Neural progenitor cell (in vitro differentiated cells): ENCODE measurements at regions not wholly inside any gene's neighbourhood (a gene's known extent, or its start where the extent isn't known, plus 50 kb on each side); places are given as distances from the start of the nearest gene placed in this dataset.
"Not testable (repeated sequence)": the region's sequence is repeated elsewhere in the genome, so short reads cannot be mapped to it uniquely, and the experiment has no call there.

ENCODE experiments used
- DNase-seq: peaks from one replicate; pipeline ENCODE4 v3.0.0-alpha.2; 2016; ENCODE audit warnings: low spot score
- H2AFZ ChIP-seq: fragments of 200-600 bp; sonication (generic); replicated peaks from 2 replicates; pipeline ENCODE4 v1.6.1; 2016; ENCODE audit warnings: antibody characterized with exemption
- H3F3A ChIP-seq: fragments of 200-600 bp; sonication (generic); 2 replicates; pipeline ENCODE4 v1.6.1; 2016; ENCODE audit warnings: antibody characterized with exemption, low read depth
- H3K27ac ChIP-seq: fragments of 200-600 bp; sonication (generic); 2 replicates; pipeline ENCODE4 v1.5.1; 2016; ENCODE audit warnings: mild to moderate bottlenecking
- H3K27me3 ChIP-seq: fragments of 200-600 bp; sonication (generic); 2 replicates; pipeline ENCODE4 v1.6.1; 2016; ENCODE audit warnings: mild to moderate bottlenecking, moderate library complexity
- H3K36me3 ChIP-seq: fragments of 200-600 bp; sonication (generic); 2 replicates; pipeline ENCODE4 v1.5.1; 2016
- H3K4me1 ChIP-seq: fragments of 200-600 bp; sonication (generic); 2 replicates; pipeline ENCODE4 v1.6.1; 2016; ENCODE audit warnings: mixed run types
- H3K4me2 ChIP-seq: fragments of 200-600 bp; sonication (generic); 2 replicates; pipeline ENCODE4 v1.6.1; 2016
- H3K4me3 ChIP-seq: fragments of 200-600 bp; sonication (generic); 2 replicates; pipeline ENCODE4 v1.5.1; 2016
- H3K79me2 ChIP-seq: fragments of 200-600 bp; sonication (generic); 2 replicates; pipeline ENCODE4 v1.6.1; 2016; ENCODE audit warnings: low read depth
- H3K9ac ChIP-seq: fragments of 200-600 bp; sonication (generic); 2 replicates; pipeline ENCODE4 v1.6.1; 2016
- H3K9me3 ChIP-seq: fragments of 200-600 bp; sonication (generic); 2 replicates; pipeline ENCODE4 v1.5.1; 2016; ENCODE audit warnings: low read depth
- H4K20me1 ChIP-seq: fragments of 200-600 bp; sonication (generic); 2 replicates; pipeline ENCODE4 v1.6.1; 2016; ENCODE audit warnings: low read depth
- H3K27ac Mint-ChIP-seq: 3 replicates; pipeline ENCODE4 v1.8.0; 2021; ENCODE audit warnings: mixed read lengths
- H3K27me3 Mint-ChIP-seq: 2 replicates; pipeline ENCODE4 v1.8.0; 2022; ENCODE audit warnings: low read depth, mild to moderate bottlenecking, inconsistent platforms, moderate library complexity, mixed read lengths; ENCODE audit not compliant: insufficient read depth
- H3K36me3 Mint-ChIP-seq: 3 replicates; pipeline ENCODE4 v1.8.0; 2021; ENCODE audit warnings: mixed read lengths
- H3K4me1 Mint-ChIP-seq: 3 replicates; pipeline ENCODE4 v1.8.0; 2021; ENCODE audit warnings: mixed read lengths
- H3K4me3 Mint-ChIP-seq: 3 replicates; pipeline ENCODE4 v1.8.0; 2021; ENCODE audit warnings: mild to moderate bottlenecking, moderate library complexity, mixed read lengths
- H3K9me3 Mint-ChIP-seq: 3 replicates; pipeline ENCODE4 v1.8.0; 2020; ENCODE audit warnings: mixed read lengths
- EZH2 ChIP-seq: fragments of 200-600 bp; sonication (generic); IDR thresholded peaks from 2 replicates; pipeline ENCODE4 v1.6.1; 2017; ENCODE audit warnings: antibody characterized with exemption, mild to moderate bottlenecking, moderate library complexity
- EZH2phosphoT487 ChIP-seq: fragments of 200-600 bp; sonication (generic); IDR thresholded peaks from 2 replicates; pipeline ENCODE4 v1.6.1; 2017; ENCODE audit warnings: antibody characterized with exemption
- TF ChIP-seq, protein P1 (sequence below): fragments of 200-600 bp; sonication (generic); IDR thresholded peaks from 2 replicates; pipeline ENCODE4 v1.5.1; 2017; ENCODE audit warnings: antibody characterized with exemption, mild to moderate bottlenecking

DNA sequence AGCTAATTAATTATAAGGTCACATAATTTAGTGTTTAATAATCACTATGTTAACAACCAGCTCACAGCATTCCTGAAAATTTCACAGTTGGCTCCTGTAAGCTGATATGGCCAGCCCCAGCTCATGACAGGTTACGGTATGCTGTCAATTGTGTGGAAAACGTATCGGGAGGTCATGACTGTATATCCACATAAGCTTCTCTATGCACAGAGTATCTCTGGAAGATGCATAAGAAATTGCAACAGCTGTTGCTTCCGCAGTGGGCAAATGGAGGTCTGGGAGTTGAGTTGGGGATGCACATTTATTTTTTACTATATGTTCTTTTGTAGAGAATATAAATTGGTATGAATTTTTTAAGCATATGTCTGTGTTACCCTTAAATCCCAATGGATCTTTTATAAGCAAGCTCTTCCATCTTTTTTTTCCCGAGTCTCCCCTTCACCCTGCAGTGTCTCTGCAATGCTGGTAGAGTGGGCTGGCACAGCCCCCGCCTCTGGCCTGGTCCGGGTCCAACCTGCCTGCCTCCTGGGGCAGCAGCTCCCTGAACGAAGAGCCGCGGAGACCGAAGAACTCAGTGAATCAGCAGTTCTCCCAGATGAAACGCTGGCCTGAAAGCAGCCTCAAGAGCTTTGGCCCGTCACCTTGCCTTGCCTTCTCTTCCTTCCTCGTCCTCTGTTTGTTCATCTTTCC is 139.9 kb upstream of the CDYL start:
- TF ChIP-seq, protein P1, sequence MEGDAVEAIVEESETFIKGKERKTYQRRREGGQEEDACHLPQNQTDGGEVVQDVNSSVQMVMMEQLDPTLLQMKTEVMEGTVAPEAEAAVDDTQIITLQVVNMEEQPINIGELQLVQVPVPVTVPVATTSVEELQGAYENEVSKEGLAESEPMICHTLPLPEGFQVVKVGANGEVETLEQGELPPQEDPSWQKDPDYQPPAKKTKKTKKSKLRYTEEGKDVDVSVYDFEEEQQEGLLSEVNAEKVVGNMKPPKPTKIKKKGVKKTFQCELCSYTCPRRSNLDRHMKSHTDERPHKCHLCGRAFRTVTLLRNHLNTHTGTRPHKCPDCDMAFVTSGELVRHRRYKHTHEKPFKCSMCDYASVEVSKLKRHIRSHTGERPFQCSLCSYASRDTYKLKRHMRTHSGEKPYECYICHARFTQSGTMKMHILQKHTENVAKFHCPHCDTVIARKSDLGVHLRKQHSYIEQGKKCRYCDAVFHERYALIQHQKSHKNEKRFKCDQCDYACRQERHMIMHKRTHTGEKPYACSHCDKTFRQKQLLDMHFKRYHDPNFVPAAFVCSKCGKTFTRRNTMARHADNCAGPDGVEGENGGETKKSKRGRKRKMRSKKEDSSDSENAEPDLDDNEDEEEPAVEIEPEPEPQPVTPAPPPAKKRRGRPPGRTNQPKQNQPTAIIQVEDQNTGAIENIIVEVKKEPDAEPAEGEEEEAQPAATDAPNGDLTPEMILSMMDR: no peak
- no peak for TF ChIP-seq EZH2phosphoT487
- Mint-ChIP-seq H3K27me3 (peaks cover 3% of the 10 kb centered on the region), H3K4me3 (no peak overlapping the region), H3K9me3 (no peaks in the 10 kb centered on the region), H3K36me3 (no peaks in the 10 kb centered on the region), H3K4me1 (no peaks in the 10 kb centered on the region), H3K27ac (no peak overlapping the region)
- no peaks in the 10 kb centered on the region for H4K20me1 ChIP-seq
- H2AFZ ChIP-seq: no peak overlapping the region
- no peak overlapping the region for H3K4me3 ChIP-seq
- H3K9ac ChIP-seq: no peak overlapping the region
- H3K27ac ChIP-seq: no peak overlapping the region
- no peaks in the 10 kb centered on the region for H3K27me3 ChIP-seq
- no peak for DNase-seq
- H3K79me2 ChIP-seq: no peaks in the 10 kb centered on the region
- H3K4me1 ChIP-seq: no peaks in the 10 kb centered on the region
- no peaks in the 10 kb centered on the region for H3K36me3 ChIP-seq
- H3K4me2 ChIP-seq: no peak overlapping the region
- no peaks in the 10 kb centered on the region for H3F3A ChIP-seq
- H3K9me3 ChIP-seq: no peaks in the 10 kb centered on the region

- H2AFZ ChIP-seq: no peak overlapping the region
- H3K9ac ChIP-seq: no peak overlapping the region
- H3K27me3 ChIP-seq: no peaks in the 10 kb centered on the region
- H3K4me3 ChIP-seq: no peak overlapping the region
- no peaks in the 10 kb centered on the region for H4K20me1 ChIP-seq
- Mint-ChIP-seq H3K4me1 (no peaks in the 10 kb centered on the region), H3K9me3 (peaks cover 2% of the 10 kb centered on the region), H3K4me3 (no peak overlapping the region), H3K36me3 (no peaks in the 10 kb centered on the region), H3K27ac (no peak overlapping the region), H3K27me3 (peaks cover 3% of the 10 kb centered on the region)
- no peaks in the 10 kb centered on the region for H3K9me3 ChIP-seq
- DNase-seq: no peak
- H3K36me3 ChIP-seq: no peaks in the 10 kb centered on the region
- no peaks in the 10 kb centered on the region for H3F3A ChIP-seq
- no peaks in the 10 kb centered on the region for H3K79me2 ChIP-seq
- H3K4me2 ChIP-seq: no peak overlapping the region
- no peak for TF ChIP-seq EZH2phosphoT487
- no peak for TF ChIP-seq EZH2
- TF ChIP-seq, protein P1: no peak
- H3K4me1 ChIP-seq: no peaks in the 10 kb centered on the region
- no peak overlapping the region for H3K27ac ChIP-seq
Measured at GRCh38 chr6:4635666-4636065, 140.5 kb upstream of the CDYL start.

DNA sequence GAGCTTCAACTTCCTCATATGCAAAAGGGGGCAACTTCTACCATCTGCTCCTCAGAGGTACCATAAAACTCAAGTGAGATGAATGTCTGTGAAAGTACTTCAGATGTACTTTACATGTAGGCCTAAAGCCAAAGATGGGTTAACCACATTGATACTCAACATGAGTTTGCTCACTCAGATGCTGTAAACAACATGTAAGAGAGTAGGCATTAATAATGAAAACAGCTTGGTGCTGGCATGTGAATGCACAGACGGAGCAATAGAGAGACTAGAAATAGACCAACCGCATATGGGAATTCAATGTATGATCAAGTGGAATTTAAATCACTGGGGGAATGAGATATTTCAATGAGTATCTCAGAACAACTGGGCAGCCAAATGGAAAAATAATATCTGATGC is 143.8 kb upstream of the CDYL start:
- no peak overlapping the region for H3K27ac ChIP-seq
- no peaks in the 10 kb centered on the region for H3K4me1 ChIP-seq
- Mint-ChIP-seq H3K27ac (no peak overlapping the region), H3K9me3 (peaks cover 16% of the 10 kb centered on the region), H3K4me1 (no peaks in the 10 kb centered on the region), H3K36me3 (no peaks in the 10 kb centered on the region), H3K4me3 (no peak overlapping the region), H3K27me3 (peaks cover 3% of the 10 kb centered on the region)
- no peaks in the 10 kb centered on the region for H3K27me3 ChIP-seq
- no peaks in the 10 kb centered on the region for H3K36me3 ChIP-seq
- H3K4me2 ChIP-seq: no peak overlapping the region
- no peaks in the 10 kb centered on the region for H4K20me1 ChIP-seq
- H3F3A ChIP-seq: no peaks in the 10 kb centered on the region
- no peak for TF ChIP-seq EZH2
- TF ChIP-seq EZH2phosphoT487: no peak
- TF ChIP-seq, protein P1: no peak
- no peaks in the 10 kb centered on the region for H3K9me3 ChIP-seq
- H3K4me3 ChIP-seq: no peak overlapping the region
- H2AFZ ChIP-seq: no peak overlapping the region
- H3K79me2 ChIP-seq: no peaks in the 10 kb centered on the region
- DNase-seq: no peak
- H3K9ac ChIP-seq: no peak overlapping the region

GRCh38 chr6:4629789-4630188 is 146.4 kb upstream of the CDYL start:
- not testable (repeated sequence) for H4K20me1 ChIP-seq, H3K4me2 ChIP-seq, H3K27ac ChIP-seq, H3K27me3 ChIP-seq, H3K4me1 Mint-ChIP-seq, H3K36me3 Mint-ChIP-seq, H3K79me2 ChIP-seq, H3K27me3 Mint-ChIP-seq, H3K27ac Mint-ChIP-seq, H2AFZ ChIP-seq, H3K36me3 ChIP-seq, H3K9ac ChIP-seq, H3F3A ChIP-seq, H3K4me3 Mint-ChIP-seq, H3K4me1 ChIP-seq, DNase-seq, H3K4me3 ChIP-seq, H3K9me3 ChIP-seq
- H3K9me3 Mint-ChIP-seq: peaks cover 16% of the 10 kb centered on the region
